Lower leg skin (tissue), 3 donors: ENCODE measurements at regions not wholly inside any gene's neighbourhood (a gene's known extent, or its start where the extent isn't known, plus 50 kb on each side); places are given as distances from the start of the nearest gene placed in this dataset.

ENCODE experiments used
- CTCF ChIP-seq, 3 donors: fragments of 450-650 bp; IDR thresholded peaks; one replicate each; pipeline ENCODE4 v1.5.1; 2016; ENCODE audit warnings: antibody characterized with exemption in 3 of 3, mild to moderate bottlenecking in 3 of 3, moderate library complexity in 2 of 3
- POLR2A ChIP-seq, 2 donors: fragments of 450-650 bp; IDR thresholded peaks; one replicate each; pipeline ENCODE4 v1.6.1; 2016 to 2017; ENCODE audit warnings: antibody characterized with exemption in 2 of 2, mild to moderate bottlenecking in 1 of 2, moderate library complexity in 1 of 2

GRCh38 chr2:6739547-6739946 lies 126.2 kb downstream of the CMPK2 start:
- TF ChIP-seq CTCF (IDR thresholded peaks at IDR 0.05) = no peak
- TF ChIP-seq POLR2A (IDR thresholded peaks at IDR 0.05) = no peak
